ENCODE measurements at regions not wholly inside any gene's neighbourhood (a gene's known extent, or its start where the extent isn't known, plus 50 kb on each side); places are given as distances from the start of the nearest gene placed in this dataset.
A peak's percentile ranks its signal among the peaks of the same experiment; 100 is the strongest.
"Not testable (repeated sequence)": the region's sequence is repeated elsewhere in the genome, so short reads cannot be mapped to it uniquely, and the experiment has no call there.

DNA sequence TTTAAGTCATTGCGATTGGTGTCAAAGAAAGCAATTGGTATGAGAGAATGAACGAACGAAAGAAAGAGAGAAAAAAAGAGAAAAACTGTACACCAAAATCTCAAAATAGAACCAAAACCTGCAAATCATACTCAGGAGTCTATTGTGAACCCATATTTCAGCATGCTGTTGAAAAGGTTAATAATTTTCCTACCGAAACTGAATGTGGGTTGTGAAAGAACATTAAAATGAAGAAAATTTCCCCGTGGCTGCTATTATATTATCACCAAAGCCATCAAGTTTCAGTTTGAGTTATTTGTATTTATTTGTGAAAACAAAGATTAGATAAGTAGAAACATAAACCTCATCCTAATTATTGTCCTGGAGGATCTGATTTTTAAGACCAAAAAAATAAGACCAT, 315.7 kb downstream of the BCL2L11 start:
- H3K9ac ChIP-seq; H3K27ac ChIP-seq; H3K27me3 ChIP-seq (replicated peaks; ENCODE audit: insufficient read depth); H3K36me3 ChIP-seq (ENCODE audit: low read depth); DNase-seq; H4K20me1 ChIP-seq (ENCODE audit: insufficient read depth); in situ Hi-C loops (cut with MboI); H3K4me3 ChIP-seq; H2AFZ ChIP-seq; H3K4me1 ChIP-seq (ENCODE audit: insufficient read depth); H3F3A ChIP-seq (ENCODE audit: insufficient read depth); H3K4me2 ChIP-seq (ENCODE audit: unreplicated experiment); H3K9me3 ChIP-seq (ENCODE audit: low read depth); H3K9me2 ChIP-seq (ENCODE audit: insufficient read depth): not testable (repeated sequence)
- peaks cover 54% of the 10 kb centered on the region for H3K79me2 ChIP-seq (ENCODE audit: insufficient read depth)
- 87 to 100% methylated on average over 2 of the region's 5 CpGs for WGBS, 2 experiments (ENCODE audit: low coverage in 1 of 2, low lambda C conversion rate in 2 of 2, missing lambda C conversion rate in 2 of 2)

DNA sequence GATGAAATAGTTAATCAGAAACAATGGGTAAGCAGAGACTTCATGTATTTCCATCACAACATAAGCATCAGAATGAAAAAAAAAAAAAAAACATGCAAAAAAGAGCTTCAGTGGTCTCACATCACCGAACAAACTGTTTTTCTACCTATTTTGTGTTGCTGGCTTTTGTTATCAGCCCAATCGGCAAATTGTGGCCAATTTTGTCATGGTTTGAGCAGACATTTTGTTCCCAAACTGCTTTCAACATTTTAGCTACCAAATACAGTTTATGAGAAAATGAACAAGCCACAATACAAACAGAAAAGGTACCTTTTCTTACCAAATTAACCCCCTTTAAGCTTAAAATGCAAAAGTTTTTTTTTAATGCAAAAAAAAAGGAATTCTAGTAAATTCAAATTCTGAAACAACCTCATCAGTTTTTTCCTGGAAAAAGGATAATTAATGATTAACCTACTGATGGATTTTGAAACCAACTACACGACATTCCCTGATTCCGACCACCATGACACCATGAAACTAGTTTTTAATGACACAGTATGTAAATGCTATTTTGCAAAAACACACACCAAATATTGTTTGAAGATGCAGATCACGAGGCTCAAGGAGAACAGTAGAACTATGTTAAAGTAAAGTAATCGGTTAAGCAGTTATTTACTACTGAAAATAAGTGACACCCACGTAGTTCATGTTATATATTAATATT, 316.7 kb downstream of the BCL2L11 start:
- H3K36me3 ChIP-seq (ENCODE audit: low read depth); H3K9ac ChIP-seq; DNase-seq; H3K4me1 ChIP-seq (ENCODE audit: insufficient read depth); H3K9me3 ChIP-seq (ENCODE audit: low read depth); in situ Hi-C loops (cut with MboI); H3K27me3 ChIP-seq (replicated peaks; ENCODE audit: insufficient read depth); H3K9me2 ChIP-seq (ENCODE audit: insufficient read depth); H3F3A ChIP-seq (ENCODE audit: insufficient read depth); H2AFZ ChIP-seq; H3K4me3 ChIP-seq; H4K20me1 ChIP-seq (ENCODE audit: insufficient read depth); H3K4me2 ChIP-seq (ENCODE audit: unreplicated experiment); H3K27ac ChIP-seq: not testable (repeated sequence)
- 68 to 75% methylated on average over 3 to 5 of the region's 7 CpGs for WGBS, 2 experiments (ENCODE audit: low coverage in 1 of 2, low lambda C conversion rate in 2 of 2, missing lambda C conversion rate in 2 of 2)
- peaks cover 56% of the 10 kb centered on the region for H3K79me2 ChIP-seq (ENCODE audit: insufficient read depth)

DNA sequence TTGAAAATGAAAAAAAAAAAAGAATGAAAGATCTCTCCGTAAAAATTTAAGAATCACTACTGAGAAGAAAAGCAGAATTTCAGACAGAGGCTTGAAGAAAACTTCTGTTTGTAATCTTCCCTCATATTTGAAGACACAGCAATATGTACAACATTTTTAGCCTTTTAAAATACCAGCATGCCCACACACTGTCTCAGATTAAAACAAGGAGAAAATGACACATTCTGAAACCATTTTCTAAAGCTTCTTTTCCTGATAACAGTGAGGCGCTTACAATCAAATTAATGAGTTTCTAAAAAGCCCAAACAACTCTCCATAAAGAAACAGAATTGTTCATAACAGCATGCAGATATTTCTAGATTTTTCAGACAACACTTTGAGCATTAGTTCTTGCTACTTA, 317.4 kb downstream of the BCL2L11 start:
- H3K4me3 ChIP-seq; H3K9ac ChIP-seq; H3K9me2 ChIP-seq (ENCODE audit: insufficient read depth); H3F3A ChIP-seq (ENCODE audit: insufficient read depth); H4K20me1 ChIP-seq (ENCODE audit: insufficient read depth); H3K4me1 ChIP-seq (ENCODE audit: insufficient read depth); H3K9me3 ChIP-seq (ENCODE audit: low read depth); H3K27me3 ChIP-seq (replicated peaks; ENCODE audit: insufficient read depth); H2AFZ ChIP-seq; H3K36me3 ChIP-seq (ENCODE audit: low read depth); in situ Hi-C loops (cut with MboI); DNase-seq: not testable (repeated sequence)
- peaks cover 53% of the 10 kb centered on the region for H3K79me2 ChIP-seq (ENCODE audit: insufficient read depth)
- H3K27ac ChIP-seq: peak overlapping the region; percentile 37; the same call in 1 of the 2 replicates
- peak overlapping the region; percentile 20 for H3K4me2 ChIP-seq (ENCODE audit: unreplicated experiment)
- 10 to 28% methylated on average over 2 of the region's 2 CpGs for WGBS, 2 experiments (ENCODE audit: low coverage in 1 of 2, low lambda C conversion rate in 2 of 2, missing lambda C conversion rate in 2 of 2)

DNA sequence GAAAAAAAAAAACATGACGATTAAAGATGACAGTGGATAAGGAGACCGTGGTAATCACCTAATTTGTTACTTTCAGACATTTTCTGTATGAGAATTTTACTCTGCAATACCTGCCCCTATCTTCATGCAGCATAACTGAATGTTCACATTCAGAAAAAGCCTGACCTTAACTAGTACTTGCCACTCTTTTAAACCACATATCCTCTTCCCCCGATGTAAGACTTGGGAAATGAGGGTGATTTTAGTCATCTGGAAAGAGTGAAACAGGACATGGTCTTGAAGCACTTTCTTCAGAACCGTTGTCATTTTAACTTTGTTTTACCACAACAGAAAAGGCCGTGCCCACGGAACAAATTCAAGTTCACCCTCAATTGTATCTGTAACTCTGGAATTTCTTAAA, 318.5 kb downstream of the BCL2L11 start:
- H3F3A ChIP-seq (ENCODE audit: insufficient read depth); H3K27ac ChIP-seq; in situ Hi-C loops (cut with MboI); H3K4me1 ChIP-seq (ENCODE audit: insufficient read depth); H3K27me3 ChIP-seq (replicated peaks; ENCODE audit: insufficient read depth); H3K36me3 ChIP-seq (ENCODE audit: low read depth); H2AFZ ChIP-seq; H3K9me2 ChIP-seq (ENCODE audit: insufficient read depth); H3K9ac ChIP-seq; H3K9me3 ChIP-seq (ENCODE audit: low read depth); H4K20me1 ChIP-seq (ENCODE audit: insufficient read depth); H3K4me3 ChIP-seq; DNase-seq: not testable (repeated sequence)
- Histone ChIP-seq H3K79me2 (ENCODE audit: insufficient read depth) (peaks cover 45% of the 10 kb centered on the region), H3K4me2 (ENCODE audit: unreplicated experiment) (peak overlapping the region; percentile 35)
- WGBS, 2 experiments (ENCODE audit: low coverage in 1 of 2, low lambda C conversion rate in 2 of 2, missing lambda C conversion rate in 2 of 2): 66 to 74% methylated on average over 4 of the region's 6 CpGs

DNA sequence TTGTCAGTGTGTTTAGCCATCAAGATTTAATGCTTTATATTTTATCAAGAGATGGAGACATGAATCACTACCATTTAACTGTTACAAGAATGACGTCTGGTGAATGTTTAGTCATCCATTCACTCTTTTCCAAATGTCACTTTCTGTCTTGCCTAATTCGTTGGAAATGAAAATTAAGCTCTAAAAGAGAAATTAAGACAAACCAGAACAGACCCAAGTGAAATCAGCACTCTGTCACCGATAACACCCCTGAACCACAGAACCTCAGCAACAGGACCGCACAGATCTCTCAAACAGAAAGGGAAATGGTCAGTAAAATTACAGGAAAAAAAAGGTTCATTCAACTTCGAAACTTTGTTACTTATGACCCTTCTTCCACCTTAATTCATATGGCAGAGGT, 320.9 kb downstream of the BCL2L11 start:
- peak overlapping the region; percentile 43; the same call in 1 of the 2 replicates for H3K27ac ChIP-seq
- in situ Hi-C loops (cut with MboI); DNase-seq; H2AFZ ChIP-seq; H3K4me3 ChIP-seq; H3K4me2 ChIP-seq (ENCODE audit: unreplicated experiment); H3K27me3 ChIP-seq (replicated peaks; ENCODE audit: insufficient read depth); H3K9ac ChIP-seq; H3K9me3 ChIP-seq (ENCODE audit: low read depth); H3F3A ChIP-seq (ENCODE audit: insufficient read depth); H4K20me1 ChIP-seq (ENCODE audit: insufficient read depth); H3K36me3 ChIP-seq (ENCODE audit: low read depth); H3K9me2 ChIP-seq (ENCODE audit: insufficient read depth); H3K4me1 ChIP-seq (ENCODE audit: insufficient read depth): not testable (repeated sequence)
- H3K79me2 ChIP-seq (ENCODE audit: insufficient read depth): peaks cover 38% of the 10 kb centered on the region
- 69 to 85% methylated on average over 3 to 5 of the region's 5 CpGs for WGBS, 2 experiments (ENCODE audit: low coverage in 1 of 2, low lambda C conversion rate in 2 of 2, missing lambda C conversion rate in 2 of 2)

DNA sequence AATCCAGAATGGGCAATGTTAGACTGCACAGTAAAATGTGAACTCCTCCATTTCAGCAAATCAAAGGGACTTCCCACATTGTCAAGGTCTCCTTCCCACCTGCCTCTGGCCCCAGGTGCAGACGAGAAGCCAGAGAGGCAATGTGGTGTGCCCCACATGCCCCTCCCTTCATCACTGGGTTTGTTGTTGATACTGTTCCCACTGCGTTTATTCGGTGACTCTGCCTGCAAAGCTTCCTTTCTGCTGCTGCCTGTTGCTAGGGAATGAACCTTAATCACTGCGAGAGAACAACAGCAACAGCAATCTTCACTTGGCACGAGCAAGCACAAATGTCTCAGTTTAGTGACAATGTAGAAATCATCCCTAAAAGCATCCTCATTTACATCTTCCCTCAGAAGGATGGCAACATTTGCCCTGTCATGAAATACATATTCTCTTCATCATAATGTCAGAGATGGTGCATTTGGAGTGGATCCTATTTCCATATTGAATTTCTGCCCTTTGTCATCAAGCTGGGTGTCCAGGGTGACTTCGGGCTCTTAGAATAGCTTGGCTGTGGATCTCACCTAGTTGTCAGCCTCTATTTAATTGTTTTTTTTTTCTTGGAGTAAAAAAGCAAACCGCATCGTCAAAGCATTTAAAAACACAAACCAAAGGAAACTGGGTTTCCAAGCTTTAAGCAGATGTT, 322.2 kb downstream of the BCL2L11 start:
- H3K9me2 ChIP-seq (ENCODE audit: insufficient read depth); H3K36me3 ChIP-seq (ENCODE audit: low read depth); H3K4me2 ChIP-seq (ENCODE audit: unreplicated experiment); H3F3A ChIP-seq (ENCODE audit: insufficient read depth); H3K9ac ChIP-seq; H3K9me3 ChIP-seq (ENCODE audit: low read depth); H3K27me3 ChIP-seq (replicated peaks; ENCODE audit: insufficient read depth); H3K4me1 ChIP-seq (ENCODE audit: insufficient read depth); in situ Hi-C loops (cut with MboI); H3K4me3 ChIP-seq; H2AFZ ChIP-seq; H4K20me1 ChIP-seq (ENCODE audit: insufficient read depth); DNase-seq: not testable (repeated sequence)
- peaks cover 36% of the 10 kb centered on the region for H3K79me2 ChIP-seq (ENCODE audit: insufficient read depth)
- 29 to 42% methylated on average over 1 to 3 of the region's 8 CpGs for WGBS, 2 experiments (ENCODE audit: low coverage in 1 of 2, low lambda C conversion rate in 2 of 2, missing lambda C conversion rate in 2 of 2)
- H3K27ac ChIP-seq: peak overlapping the region; percentile 53; the same call in 1 of the 2 replicates

DNA sequence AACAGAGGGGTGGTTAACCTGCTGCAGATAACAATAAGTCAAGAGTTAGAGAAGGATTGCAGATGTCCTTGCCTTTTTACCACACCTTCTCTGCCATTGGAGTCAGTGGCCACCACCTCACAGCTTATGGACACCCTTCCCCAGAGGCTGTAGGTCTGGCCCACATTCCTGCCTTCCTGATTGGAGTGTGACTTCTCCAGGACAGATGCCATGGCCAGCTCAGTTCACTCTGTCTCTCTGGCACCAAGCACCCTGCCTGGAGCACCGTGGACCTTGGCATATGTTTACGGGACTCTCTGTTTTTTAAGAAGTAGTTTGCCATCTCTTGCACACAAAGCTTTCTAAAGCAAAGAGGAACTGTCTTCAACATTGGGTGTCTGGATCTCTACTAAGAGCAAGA, 323.8 kb downstream of the BCL2L11 start:
- H3K9me3 ChIP-seq (ENCODE audit: low read depth); H3K27ac ChIP-seq; H3K4me2 ChIP-seq (ENCODE audit: unreplicated experiment); H3K36me3 ChIP-seq (ENCODE audit: low read depth); H3K9me2 ChIP-seq (ENCODE audit: insufficient read depth); H2AFZ ChIP-seq; H3K4me1 ChIP-seq (ENCODE audit: insufficient read depth); H4K20me1 ChIP-seq (ENCODE audit: insufficient read depth); H3F3A ChIP-seq (ENCODE audit: insufficient read depth); H3K27me3 ChIP-seq (replicated peaks; ENCODE audit: insufficient read depth); H3K9ac ChIP-seq; in situ Hi-C loops (cut with MboI); DNase-seq; H3K4me3 ChIP-seq: not testable (repeated sequence)
- H3K79me2 ChIP-seq (ENCODE audit: insufficient read depth): peaks cover 34% of the 10 kb centered on the region
- no CpG with 5 or more reads among the region's 2 CpGs for WGBS, 2 experiments (ENCODE audit: low coverage in 1 of 2, low lambda C conversion rate in 2 of 2, missing lambda C conversion rate in 2 of 2)

Measured in GM23248 (cell line).